ENCODE measurements at regions not wholly inside any gene's neighbourhood (a gene's known extent, or its start where the extent isn't known, plus 50 kb on each side); places are given as distances from the start of the nearest gene placed in this dataset.
"Not testable (repeated sequence)": the region's sequence is repeated elsewhere in the genome, so short reads cannot be mapped to it uniquely, and the experiment has no call there.

GRCh38 chr6:94727710-94728109 is 849.6 kb upstream of the MANEA start:
- no peak for DNase-seq (ENCODE audit: low spot score)
- Histone ChIP-seq H3K79me2 (no peaks in the 10 kb centered on the region), H3K36me3 (replicated peaks; ENCODE audit: insufficient read depth, low read depth) (no peaks in the 10 kb centered on the region), H3K4me1 (ENCODE audit: insufficient read depth) (no peaks in the 10 kb centered on the region), H3K9me3 (ENCODE audit: low read depth) (no peaks in the 10 kb centered on the region), H2AFZ (no peak overlapping the region), H3K4me3 (no peak overlapping the region), H3K9me2 (replicated peaks; ENCODE audit: insufficient read depth) (no peaks in the 10 kb centered on the region), H3K27me3 (no peaks in the 10 kb centered on the region), H3K27ac (no peak overlapping the region), H3K4me2 (no peak overlapping the region), H4K20me1 (ENCODE audit: insufficient read depth, poor library complexity, severe bottlenecking) (no peaks in the 10 kb centered on the region)
- TF ChIP-seq CTCF (IDR thresholded peaks at IDR 0.05; ENCODE audit: poor library complexity) (no peak), EZH2 (IDR thresholded peaks at IDR 0.05; ENCODE audit: borderline replicate concordance) (no peak), EZH2phosphoT487 (IDR thresholded peaks at IDR 0.05; ENCODE audit: low read depth, severe bottlenecking, unreplicated experiment) (no peak)

- H3K27ac ChIP-seq = no peak overlapping the region
- 83% methylated on average over 2 of the region's 2 CpGs for WGBS (ENCODE audit: low lambda C conversion rate, missing lambda C conversion rate)
- no peaks in the 10 kb centered on the region for H3K36me3 ChIP-seq (replicated peaks; ENCODE audit: insufficient read depth, low read depth)
- no peaks in the 10 kb centered on the region for H3K4me1 ChIP-seq (ENCODE audit: insufficient read depth)
- H3K9me2 ChIP-seq (replicated peaks; ENCODE audit: insufficient read depth) = no peaks in the 10 kb centered on the region
- no peaks in the 10 kb centered on the region for H3K79me2 ChIP-seq
- no peak overlapping the region for H2AFZ ChIP-seq
- H3K27me3 ChIP-seq = no peaks in the 10 kb centered on the region
- H3K4me2 ChIP-seq = no peak overlapping the region
- no peaks in the 10 kb centered on the region for H3K9me3 ChIP-seq (ENCODE audit: low read depth)
- no peak overlapping the region for H3K4me3 ChIP-seq
- no peak for TF ChIP-seq CTCF (IDR thresholded peaks at IDR 0.05; ENCODE audit: poor library complexity)
- no peak for TF ChIP-seq EZH2phosphoT487 (IDR thresholded peaks at IDR 0.05; ENCODE audit: low read depth, severe bottlenecking, unreplicated experiment)
- no peak for DNase-seq (ENCODE audit: low spot score)
- H4K20me1 ChIP-seq (ENCODE audit: insufficient read depth, poor library complexity, severe bottlenecking) = no peaks in the 10 kb centered on the region
These were observed 855.9 kb upstream of the MANEA start for GRCh38 chr6:94721459-94721858.

- Histone ChIP-seq H3K27ac (no peak overlapping the region), H3K4me3 (no peak overlapping the region), H3K9me3 (ENCODE audit: low read depth) (no peaks in the 10 kb centered on the region), H3K9me2 (replicated peaks; ENCODE audit: insufficient read depth) (no peaks in the 10 kb centered on the region), H3K4me1 (ENCODE audit: insufficient read depth) (no peaks in the 10 kb centered on the region), H3K79me2 (no peaks in the 10 kb centered on the region), H4K20me1 (ENCODE audit: insufficient read depth, poor library complexity, severe bottlenecking) (no peaks in the 10 kb centered on the region), H3K27me3 (no peaks in the 10 kb centered on the region), H3K36me3 (replicated peaks; ENCODE audit: insufficient read depth, low read depth) (no peaks in the 10 kb centered on the region), H3K4me2 (no peak overlapping the region), H2AFZ (no peak overlapping the region)
- TF ChIP-seq EZH2 (IDR thresholded peaks at IDR 0.05; ENCODE audit: borderline replicate concordance) = no peak
- TF ChIP-seq CTCF (IDR thresholded peaks at IDR 0.05; ENCODE audit: poor library complexity) = no peak
- no peak for TF ChIP-seq EZH2phosphoT487 (IDR thresholded peaks at IDR 0.05; ENCODE audit: low read depth, severe bottlenecking, unreplicated experiment)
- 46% methylated on average over 1 of the region's 1 CpG for WGBS (ENCODE audit: low lambda C conversion rate, missing lambda C conversion rate)
- no peak for DNase-seq (ENCODE audit: low spot score)
These were observed 863.9 kb upstream of the MANEA start for GRCh38 chr6:94713446-94713845.

GRCh38 chr6:94698773-94699172 is 878.6 kb upstream of the MANEA start:
- Histone ChIP-seq H3K36me3 (replicated peaks; ENCODE audit: insufficient read depth, low read depth) (no peaks in the 10 kb centered on the region), H2AFZ (no peak overlapping the region), H4K20me1 (ENCODE audit: insufficient read depth, poor library complexity, severe bottlenecking) (no peaks in the 10 kb centered on the region), H3K9me3 (ENCODE audit: low read depth) (no peaks in the 10 kb centered on the region), H3K4me1 (ENCODE audit: insufficient read depth) (no peaks in the 10 kb centered on the region), H3K4me2 (no peak overlapping the region), H3K79me2 (no peaks in the 10 kb centered on the region), H3K27ac (no peak overlapping the region), H3K4me3 (no peak overlapping the region), H3K27me3 (no peaks in the 10 kb centered on the region), H3K9me2 (replicated peaks; ENCODE audit: insufficient read depth) (no peaks in the 10 kb centered on the region)
- DNase-seq (ENCODE audit: low spot score) = no peak
- no peak for TF ChIP-seq EZH2 (IDR thresholded peaks at IDR 0.05; ENCODE audit: borderline replicate concordance)
- TF ChIP-seq CTCF (IDR thresholded peaks at IDR 0.05; ENCODE audit: poor library complexity) = no peak
- TF ChIP-seq EZH2phosphoT487 (IDR thresholded peaks at IDR 0.05; ENCODE audit: low read depth, severe bottlenecking, unreplicated experiment) = no peak
- WGBS (ENCODE audit: low lambda C conversion rate, missing lambda C conversion rate) = 79% methylated on average over 1 of the region's 1 CpG

- WGBS (ENCODE audit: low lambda C conversion rate, missing lambda C conversion rate) = 98% methylated on average over 6 of the region's 6 CpGs
These were observed 890.1 kb upstream of the MANEA start for GRCh38 chr6:94687255-94687654.

More at GRCh38 chr6:94687255-94687654, 890.1 kb upstream of the MANEA start:
- H2AFZ ChIP-seq; H3K79me2 ChIP-seq; DNase-seq (ENCODE audit: low spot score); H3K27ac ChIP-seq; H3K9me3 ChIP-seq (ENCODE audit: low read depth); H3K9me2 ChIP-seq (replicated peaks; ENCODE audit: insufficient read depth); H3K36me3 ChIP-seq (replicated peaks; ENCODE audit: insufficient read depth, low read depth); H3K4me2 ChIP-seq; H3K27me3 ChIP-seq; H4K20me1 ChIP-seq (ENCODE audit: insufficient read depth, poor library complexity, severe bottlenecking); H3K4me3 ChIP-seq; H3K4me1 ChIP-seq (ENCODE audit: insufficient read depth): not testable (repeated sequence)
